Kidney (tissue), 13 donors: ENCODE measurements at regions not wholly inside any gene's neighbourhood (a gene's known extent, or its start where the extent isn't known, plus 50 kb on each side); places are given as distances from the start of the nearest gene placed in this dataset.

Experiments
- DNase-seq, 5 donors: peaks; one replicate each; pipeline ENCODE4 v3.0.0-alpha.2; 2013 to 2020
- FAIRE-seq: peaks from 2 replicates; lab custom pipeline; 2012; peaks lifted over from hg19 to GRCh38; lab: Jason Lieb, UNC
- H3K27ac ChIP-seq, 2 donors: one replicate each; pipeline ENCODE4 v1.7.0; 2013; ENCODE audit warnings: low read depth in 2 of 2, low read length in 2 of 2, inconsistent platforms in 1 of 2
- H3K27me3 ChIP-seq: one replicate; pipeline ENCODE4 v1.7.1; 2013; ENCODE audit warnings: low read length, inconsistent platforms; ENCODE audit not compliant: control insufficient read depth, insufficient read depth
- H3K36me3 ChIP-seq, 3 donors: one replicate each; pipeline versions ENCODE4 v1.7.0 to v1.7.1; 2013; ENCODE audit warnings: low read length in 3 of 3, control low read depth in 1 of 3, inconsistent platforms in 1 of 3; ENCODE audit not compliant: insufficient read depth in 3 of 3, control insufficient read depth in 2 of 3
- H3K4me1 ChIP-seq, 3 donors: one replicate each; pipeline versions ENCODE4 v1.7.0 to v1.7.1; 2013; ENCODE audit warnings: low read length in 3 of 3, inconsistent platforms in 1 of 3, low read depth in 1 of 3; ENCODE audit not compliant: control insufficient read depth in 2 of 3, insufficient read depth in 2 of 3
- H3K4me3 ChIP-seq, 3 donors: one replicate each; pipeline versions ENCODE4 v1.7.0 to v1.8.1; 2013; ENCODE audit warnings: low read length in 3 of 3, control low read depth in 1 of 3, inconsistent platforms in 1 of 3
- H3K9ac ChIP-seq, 3 donors: one replicate each; pipeline versions ENCODE4 v1.7.0 to v1.7.1; 2013; ENCODE audit warnings: low read length in 3 of 3, control low read depth in 1 of 3, inconsistent platforms in 1 of 3
- H3K9me3 ChIP-seq, 3 donors: one replicate each; pipeline versions ENCODE4 v1.7.0 to v1.7.1; 2013; ENCODE audit warnings: low read length in 3 of 3, control low read depth in 1 of 3, inconsistent platforms in 1 of 3; ENCODE audit not compliant: control insufficient read depth in 2 of 3, insufficient read depth in 1 of 3
- CTCF ChIP-seq: IDR thresholded peaks from 3 replicates; pipeline ENCODE4 v1.5.1; 2012; ENCODE audit warnings: mild to moderate bottlenecking, moderate library complexity, borderline replicate concordance; ENCODE audit not compliant: insufficient read depth; ENCODE audit errors: extremely low read depth
- intact Hi-C: fragments of 100-400 bp; cut with DNase I; formaldehyde crosslinking; loops from one replicate; pipeline ENCODE4 v1.11.1; 2022
- donor health status: control.
- donor health status: control.
- donor health status: control.
- donor health status: control.
- donor health status: control.
- donor health status: DM: yes; HTN: yes; CAD: no.
- donor health status: Normal renal cell carcinoma (clear cell type).

GRCh38 chr2:198285216-198285615, 480.8 kb downstream of the PLCL1 start:
- no peaks in the 10 kb centered on the region for H3K27me3 ChIP-seq
- no peaks in the 10 kb centered on the region for H3K36me3 ChIP-seq
- no peak overlapping the region for H3K4me3 ChIP-seq
- no peaks in the 10 kb centered on the region for H3K9me3 ChIP-seq
- H3K4me1 ChIP-seq, result no peaks in the 10 kb centered on the region
- intact Hi-C loops, result no loop called here
- no peak overlapping the region for H3K9ac ChIP-seq
- no peak for TF ChIP-seq CTCF
- no peak for DNase-seq
- no peak overlapping the region for H3K27ac ChIP-seq
- no peak for FAIRE-seq

- no peak overlapping the region for H3K4me3 ChIP-seq
- DNase-seq (no peak), FAIRE-seq (no peak)
- H3K27ac ChIP-seq, result no peak overlapping the region
- no peaks in the 10 kb centered on the region for H3K27me3 ChIP-seq
- intact Hi-C loops, result no loop called here
- H3K4me1 ChIP-seq, result no peaks in the 10 kb centered on the region
- TF ChIP-seq CTCF, result no peak
- H3K9me3 ChIP-seq, result no peaks in the 10 kb centered on the region
- no peaks in the 10 kb centered on the region for H3K36me3 ChIP-seq
- H3K9ac ChIP-seq, result no peak overlapping the region
These were observed 478.8 kb downstream of the PLCL1 start for GRCh38 chr2:198283146-198283545.

GRCh38 chr2:198282061-198282460, 477.7 kb downstream of the PLCL1 start:
- no peak for FAIRE-seq
- no peak overlapping the region for H3K27ac ChIP-seq
- DNase-seq, result no peak
- no peaks in the 10 kb centered on the region for H3K27me3 ChIP-seq
- no peak for TF ChIP-seq CTCF
- no peaks in the 10 kb centered on the region for H3K9me3 ChIP-seq
- no peak overlapping the region for H3K9ac ChIP-seq
- no peaks in the 10 kb centered on the region for H3K36me3 ChIP-seq
- H3K4me3 ChIP-seq, result no peak overlapping the region
- no peaks in the 10 kb centered on the region for H3K4me1 ChIP-seq
- intact Hi-C loops, result no loop called here

- H3K36me3 ChIP-seq, result no peaks in the 10 kb centered on the region
- no peaks in the 10 kb centered on the region for H3K27me3 ChIP-seq
- no peaks in the 10 kb centered on the region for H3K9me3 ChIP-seq
- H3K27ac ChIP-seq, result no peak overlapping the region
- no peak overlapping the region for H3K9ac ChIP-seq
- no peaks in the 10 kb centered on the region for H3K4me1 ChIP-seq
- no peak overlapping the region for H3K4me3 ChIP-seq
- intact Hi-C loops, result no loop called here
- DNase-seq, result no peak
- no peak for TF ChIP-seq CTCF
- no peak for FAIRE-seq
These were observed 475.8 kb downstream of the PLCL1 start for GRCh38 chr2:198280145-198280544.
